ENCODE measurements at regions not wholly inside any gene's neighbourhood (a gene's known extent, or its start where the extent isn't known, plus 50 kb on each side); places are given as distances from the start of the nearest gene placed in this dataset.

DNA sequence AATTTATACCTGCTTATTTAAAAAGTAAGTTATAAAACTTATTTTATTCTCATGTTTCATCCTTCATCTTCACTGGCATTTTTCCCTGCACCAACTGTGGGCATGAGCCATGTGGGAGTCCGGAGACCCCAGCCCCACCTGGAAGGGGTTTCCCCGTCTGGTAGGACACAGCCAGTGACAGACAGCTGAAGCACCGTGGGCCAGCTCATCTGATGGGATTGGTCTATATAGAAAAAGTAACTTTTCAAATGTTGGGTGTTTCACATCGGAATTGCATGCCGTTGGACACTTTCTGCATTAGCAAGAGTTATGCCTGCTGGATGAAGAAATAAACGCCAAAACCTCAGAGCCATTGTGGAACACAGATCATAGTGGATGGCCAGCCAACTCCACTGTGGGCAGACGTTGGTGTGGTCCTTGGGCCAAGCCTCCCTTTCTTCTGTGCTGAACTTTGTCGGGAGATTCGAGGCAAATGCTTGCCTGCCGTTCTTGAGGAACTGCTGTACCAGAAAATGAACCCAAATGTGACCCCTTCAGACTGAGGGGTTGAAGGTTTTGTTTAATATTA lies 1329.3 kb downstream of the TBC1D22A start:
- DNase-seq (ENCODE audit: low read depth in 2 of 2): no peak

DNA sequence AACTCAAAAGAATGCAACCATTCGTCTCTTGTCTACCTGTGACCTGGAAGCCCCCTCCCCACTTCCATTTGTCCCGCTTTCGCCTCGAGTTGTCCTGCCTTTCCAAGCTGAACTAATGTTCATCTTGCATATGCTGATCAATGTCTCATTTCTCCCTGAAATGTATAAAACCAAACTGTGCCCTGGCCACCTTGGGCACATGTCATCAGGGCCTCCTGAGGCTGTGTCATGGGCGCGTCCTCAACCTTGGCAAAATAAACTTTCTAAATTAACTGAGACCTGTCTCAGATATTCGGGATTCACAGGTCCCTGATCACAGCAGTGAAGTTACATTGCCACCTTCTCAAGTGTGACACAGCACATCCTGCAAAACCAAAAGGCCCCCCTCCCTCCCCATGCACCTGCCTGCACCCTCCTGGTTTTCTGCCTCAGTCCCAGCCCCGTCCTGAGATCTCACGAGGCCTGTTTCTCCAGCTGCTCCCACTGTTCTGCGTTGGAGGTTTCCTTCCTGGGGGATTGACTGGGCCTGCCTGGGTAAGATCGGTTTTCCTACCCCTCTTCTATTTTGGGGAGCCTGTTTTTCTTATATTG lies 1328.7 kb downstream of the TBC1D22A start:
- DNase-seq (ENCODE audit: low read depth in 2 of 2): no peak

DNA sequence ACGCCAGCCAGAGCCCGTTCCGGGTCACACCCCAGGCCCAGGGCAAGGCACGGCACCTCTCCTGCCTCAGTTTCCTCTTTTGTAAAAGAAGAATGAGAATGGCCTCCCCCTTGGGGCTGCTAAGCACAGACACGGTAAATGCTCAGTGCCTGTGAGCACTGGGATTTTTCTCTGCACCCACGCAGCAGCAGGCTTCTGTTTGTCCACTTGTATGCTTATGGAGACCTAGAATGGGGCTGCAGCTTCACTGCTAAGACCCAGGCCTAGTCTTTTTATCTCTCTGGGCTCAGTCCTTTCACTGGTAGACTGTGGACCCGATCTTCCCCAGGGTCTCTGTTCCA lies 1327.9 kb downstream of the TBC1D22A start:
- no peak for DNase-seq (ENCODE audit: low read depth in 2 of 2)

DNA sequence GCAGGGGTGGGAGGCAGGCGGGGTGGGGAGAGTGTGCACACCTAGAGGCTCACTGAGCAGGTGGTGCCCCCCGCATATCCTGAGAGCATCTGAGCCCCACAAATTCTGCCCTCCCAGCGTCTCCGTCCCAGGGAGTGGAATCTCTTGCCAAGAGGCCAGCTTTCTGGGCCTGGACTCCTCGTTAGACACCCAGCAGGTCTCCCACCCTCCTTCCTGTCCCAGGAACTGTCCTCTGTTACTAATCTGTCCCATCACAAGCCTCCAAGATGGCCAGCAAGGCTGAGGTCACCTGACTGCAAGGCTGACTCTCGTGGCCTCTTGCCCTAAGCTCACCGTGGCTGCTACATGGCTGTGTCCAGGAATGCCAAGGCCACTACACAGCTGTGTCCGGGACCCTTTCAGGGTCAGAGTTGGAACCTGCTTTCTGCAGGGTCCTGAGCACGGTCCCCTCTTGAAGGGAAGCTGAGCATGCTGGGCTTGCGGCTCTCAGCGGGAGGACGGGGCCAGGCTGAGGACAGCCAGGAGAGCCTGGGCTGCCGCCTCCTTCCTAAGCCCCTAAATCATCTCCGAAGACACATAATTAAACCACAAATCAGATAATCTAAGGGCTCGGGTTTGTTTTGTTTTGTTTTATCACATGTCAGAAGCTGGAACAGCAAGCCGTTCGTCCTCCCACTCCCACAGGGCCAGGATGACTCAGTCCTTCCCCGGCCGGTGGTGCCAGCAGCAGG lies 1327.3 kb downstream of the TBC1D22A start:
- no peak for DNase-seq (ENCODE audit: low read depth in 2 of 2)

DNA sequence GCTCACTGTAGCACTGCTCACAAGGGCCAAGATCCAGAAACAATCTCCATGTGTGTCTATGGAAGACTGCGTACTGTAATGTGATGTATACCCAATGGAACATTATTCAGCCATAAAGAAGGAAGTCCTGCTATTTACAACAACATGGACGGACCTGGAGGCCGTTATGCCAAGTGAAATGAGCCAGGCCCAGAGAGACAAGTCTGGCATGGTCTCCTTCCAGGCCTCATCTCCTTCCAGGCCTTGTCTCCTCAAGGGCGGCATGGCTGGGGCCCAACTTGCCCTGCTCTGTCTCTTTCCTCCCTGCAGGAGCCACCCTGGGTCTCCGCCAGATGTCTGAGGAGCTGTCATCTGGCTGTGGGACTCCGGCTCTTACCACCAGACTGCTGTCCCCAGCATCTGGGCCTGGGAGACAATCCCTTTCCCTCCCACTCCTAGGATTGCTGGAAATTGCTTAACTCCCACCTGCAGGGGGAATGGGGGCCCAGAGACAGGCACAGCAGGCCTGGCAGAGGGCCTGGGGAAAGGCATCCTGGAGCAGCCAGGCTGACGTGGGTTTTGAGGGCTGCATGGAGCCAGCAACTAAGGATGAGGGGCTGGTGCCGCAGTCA lies 1326.6 kb downstream of the TBC1D22A start:
- no peak for DNase-seq (ENCODE audit: low read depth in 2 of 2)

DNA sequence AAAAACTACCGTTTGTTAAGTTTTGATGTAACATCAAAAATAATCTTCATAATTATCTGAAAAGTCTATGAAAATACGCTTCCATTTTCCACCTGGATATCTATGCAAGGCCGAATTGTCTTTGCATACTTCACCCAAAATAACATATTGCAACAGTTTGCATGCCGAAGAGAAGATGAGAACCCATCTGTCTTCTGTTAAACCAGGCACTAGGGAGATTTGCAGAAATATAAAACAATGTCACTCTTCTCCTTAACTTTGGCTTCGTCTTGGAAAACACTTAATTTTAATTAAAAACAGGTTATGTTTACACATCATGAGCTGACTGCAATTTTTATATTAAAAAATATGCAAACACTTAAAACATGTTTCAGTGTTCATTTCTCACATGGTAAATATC lies 1325.8 kb downstream of the TBC1D22A start:
- DNase-seq (ENCODE audit: low read depth in 2 of 2): no peak

DNA sequence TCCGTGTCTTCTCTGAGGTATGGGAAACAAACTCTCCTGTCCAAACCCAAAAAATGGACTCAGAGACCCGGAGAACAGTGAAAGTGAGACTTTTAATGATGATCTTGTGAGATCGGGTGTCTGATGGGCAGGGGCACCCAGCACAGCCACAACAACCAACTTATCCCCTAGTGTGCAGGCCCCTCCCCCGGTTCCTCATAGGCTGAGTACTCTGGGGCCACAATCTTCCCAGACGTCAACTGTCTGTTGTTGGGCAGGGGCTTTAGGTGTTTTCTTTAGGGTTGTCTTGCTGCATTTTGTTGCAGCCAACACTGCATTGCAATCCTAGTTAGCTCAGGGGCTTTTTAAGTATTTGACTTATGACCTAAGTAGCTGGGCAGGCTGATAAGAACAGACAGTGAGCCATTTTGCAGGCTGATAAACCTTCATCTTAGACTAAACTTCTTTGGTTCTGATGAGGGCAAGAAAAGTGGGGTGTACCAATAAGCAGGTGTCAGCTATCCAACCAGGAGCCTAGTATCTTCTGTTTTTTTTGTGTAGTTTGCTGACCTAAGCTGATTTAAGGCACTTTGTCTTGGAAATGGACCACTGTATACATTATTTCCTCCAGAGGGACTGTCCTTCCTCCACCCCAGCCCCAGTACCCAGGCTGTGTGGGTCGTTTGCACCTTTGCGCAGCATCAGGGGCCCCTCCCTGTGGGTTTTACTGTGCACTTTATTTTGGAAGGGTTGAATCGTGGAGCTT lies 1323.6 kb downstream of the TBC1D22A start:
- no peak for DNase-seq (ENCODE audit: low read depth in 2 of 2)

DNA sequence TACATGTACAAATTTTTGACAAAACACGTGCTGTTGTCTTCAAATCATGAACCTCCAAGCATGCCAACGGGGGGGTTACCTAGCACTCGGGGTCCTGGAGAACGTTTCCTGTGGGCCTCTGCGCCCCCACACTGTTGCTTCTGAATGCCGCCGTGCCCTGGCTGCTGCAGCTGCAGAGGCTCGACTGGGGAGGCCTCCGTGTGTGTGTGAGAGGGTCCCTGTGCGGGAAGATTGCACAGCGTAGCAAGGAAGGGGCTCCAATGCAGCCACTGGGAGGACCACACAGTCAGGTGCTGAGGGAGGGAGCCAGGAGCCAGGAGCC lies 1322.2 kb downstream of the TBC1D22A start:
- DNase-seq (ENCODE audit: low read depth in 2 of 2): no peak

DNA sequence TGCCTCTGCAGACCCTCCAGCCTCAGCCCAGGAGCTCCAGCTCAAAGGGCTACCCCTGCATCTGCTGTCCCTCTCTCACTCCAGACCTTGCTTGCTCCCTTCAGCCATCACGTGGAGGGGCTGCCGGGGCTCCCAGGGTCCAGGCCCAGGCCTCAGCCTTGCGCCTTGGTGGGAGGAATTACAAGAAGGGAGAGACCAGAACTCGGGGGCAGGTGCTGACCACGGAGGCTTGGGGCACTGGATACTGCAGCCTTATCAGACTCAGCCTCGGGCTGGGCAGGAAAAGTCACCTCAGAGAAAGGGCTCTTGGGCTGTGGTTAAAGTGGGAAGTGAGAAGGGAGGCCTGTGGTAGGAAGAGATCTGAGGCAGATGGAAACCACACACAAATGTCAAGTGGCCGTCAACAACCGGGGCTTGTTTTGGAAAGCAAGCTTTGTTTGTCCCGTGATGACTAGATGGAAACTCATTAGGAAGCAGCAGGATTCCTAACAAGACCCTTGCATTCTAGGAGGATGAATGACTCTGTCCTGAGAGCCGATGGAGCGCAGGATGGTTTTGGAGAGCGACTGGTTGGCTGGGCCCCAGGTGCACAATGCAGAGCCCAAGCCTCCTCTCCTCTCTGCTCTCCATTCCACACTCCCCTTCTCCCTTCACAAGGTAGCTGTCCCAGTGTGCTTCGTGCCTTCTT lies 1321.7 kb downstream of the TBC1D22A start:
- no peak for DNase-seq (ENCODE audit: low read depth in 2 of 2)

DNA sequence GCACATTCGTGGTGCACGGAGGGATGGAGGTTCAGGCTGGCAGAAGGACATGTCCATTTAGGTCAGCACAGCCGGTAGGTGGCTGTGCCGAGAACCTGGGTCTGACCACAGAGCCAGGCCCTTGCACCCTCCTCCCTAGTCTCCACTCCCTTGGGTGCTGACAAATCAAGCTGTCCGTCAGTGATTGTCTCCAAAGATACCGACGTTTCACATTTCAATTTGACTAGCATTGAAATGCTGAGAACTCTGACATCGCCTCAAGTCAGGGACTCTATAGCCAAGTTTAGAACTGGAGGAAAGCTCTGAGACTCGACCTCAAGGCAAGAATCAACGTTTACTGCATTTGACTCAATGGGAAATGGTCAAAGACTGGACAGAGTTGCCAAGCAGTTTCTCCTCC lies 1321.1 kb downstream of the TBC1D22A start:
- no peak for DNase-seq (ENCODE audit: low read depth in 2 of 2)

DNA sequence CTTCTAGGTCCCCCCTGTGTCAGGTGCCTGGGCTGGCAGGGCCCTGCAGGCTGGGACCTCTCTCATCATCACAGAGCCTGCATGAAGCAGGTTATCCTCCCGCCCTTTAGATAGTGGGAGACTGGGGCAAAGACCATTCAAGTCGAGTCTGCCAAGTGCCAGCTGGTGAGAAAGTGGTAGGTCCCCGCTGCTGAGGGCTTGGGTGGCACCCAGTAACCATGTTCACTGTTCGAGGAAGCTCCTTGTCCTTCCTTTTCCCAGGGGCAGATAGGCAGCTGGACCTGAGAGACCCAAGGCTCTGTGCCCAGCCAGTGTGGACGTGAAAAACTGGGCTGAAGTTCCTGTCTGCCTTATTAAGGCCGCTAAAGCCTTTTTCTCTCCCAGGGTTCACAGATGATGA lies 1319.8 kb downstream of the TBC1D22A start:
- DNase-seq (ENCODE audit: low read depth in 2 of 2): no peak

DNA sequence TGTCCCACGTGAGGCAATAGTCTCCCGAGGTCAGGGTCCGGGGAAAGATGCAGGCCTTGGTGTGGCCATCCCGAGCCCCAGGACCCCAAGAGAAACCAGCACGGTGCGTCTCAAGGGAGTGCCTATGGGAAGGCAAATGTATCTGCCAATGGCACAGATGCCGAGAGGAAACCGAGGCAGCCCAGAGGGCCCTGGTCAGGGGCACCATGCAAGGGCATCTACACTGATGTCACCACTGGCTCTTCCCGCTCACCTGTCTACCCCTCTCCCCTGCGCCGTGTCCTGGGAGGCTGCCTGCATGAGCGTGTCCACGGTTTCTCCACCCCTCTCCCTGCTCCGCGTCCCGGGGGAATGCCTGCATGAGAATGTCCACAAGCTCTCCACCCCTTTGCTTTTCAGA lies 1318.8 kb downstream of the TBC1D22A start:
- no peak for DNase-seq (ENCODE audit: low read depth in 2 of 2)

DNA sequence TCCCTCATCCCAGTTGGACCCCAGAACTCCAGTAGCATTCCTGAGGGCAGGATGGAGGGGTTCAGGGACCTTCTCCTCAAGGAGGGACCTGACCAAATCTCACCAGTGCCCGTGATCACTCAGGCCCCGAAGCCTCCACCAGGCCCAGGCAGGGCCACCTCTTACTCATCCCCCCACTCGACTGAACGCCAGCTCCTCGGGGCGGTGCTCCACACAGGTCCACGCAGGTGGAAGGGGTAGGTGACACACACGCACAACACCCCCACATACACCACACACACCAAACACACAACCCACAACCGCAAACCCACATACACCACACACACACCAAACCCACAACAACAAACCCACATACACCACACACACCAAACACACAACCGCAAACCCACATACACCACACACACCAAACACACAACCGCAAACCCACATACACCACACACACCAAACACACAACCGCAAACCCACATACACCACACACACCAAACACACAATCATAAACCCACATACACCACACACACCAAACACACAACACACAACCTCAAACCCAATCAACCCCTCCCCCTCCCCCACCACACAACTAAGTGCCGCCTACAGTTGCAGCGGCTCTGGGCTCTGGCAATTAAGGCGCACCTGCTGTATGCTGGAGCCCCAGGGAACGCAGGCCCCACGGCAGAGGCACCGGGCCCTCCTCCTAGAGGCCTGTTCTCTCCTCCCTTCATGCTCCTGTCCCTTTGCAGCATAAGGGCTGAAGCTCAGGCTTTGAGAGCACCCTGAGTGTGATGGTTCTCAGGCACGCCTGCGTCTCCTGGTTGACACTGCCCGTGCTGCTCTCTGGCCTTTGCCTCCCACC lies 1318.1 kb downstream of the TBC1D22A start:
- DNase-seq (ENCODE audit: low read depth in 2 of 2): no peak

DNA sequence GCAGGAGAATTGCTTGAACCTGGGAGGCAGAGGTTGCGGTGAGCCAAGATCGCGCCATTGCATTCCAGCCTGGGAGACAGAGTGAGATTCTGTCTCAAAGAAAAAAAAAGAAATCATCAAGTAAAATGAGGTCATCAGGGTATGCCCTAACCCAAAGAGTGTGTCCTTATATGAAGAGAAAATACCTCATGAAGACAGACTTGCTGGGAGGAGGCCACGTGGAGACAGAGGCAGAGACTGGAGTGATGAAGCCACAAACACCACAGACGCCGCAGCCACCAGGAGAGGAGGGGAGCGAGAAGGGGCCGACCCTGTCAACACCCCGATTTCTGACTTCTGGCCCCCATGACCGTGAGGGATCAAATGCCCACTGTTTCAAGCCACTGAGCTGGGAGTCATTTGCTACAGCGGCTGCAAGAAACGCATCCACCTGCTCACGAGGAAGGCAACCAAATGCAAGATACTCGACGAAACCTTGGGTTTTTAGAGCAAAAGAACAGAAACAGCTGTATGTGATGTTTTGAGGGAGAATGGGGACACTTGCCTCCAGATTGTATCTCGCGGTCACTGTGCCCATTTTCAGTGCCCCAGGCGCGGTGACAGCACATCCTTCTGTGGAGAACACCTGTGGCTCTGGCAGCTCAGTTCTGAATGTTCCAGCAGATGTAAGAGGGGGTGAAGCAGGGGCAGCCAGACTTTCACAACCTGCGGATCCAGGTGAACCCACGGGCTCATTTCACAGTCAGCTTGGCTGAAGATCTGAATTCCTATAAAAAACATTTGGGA lies 1317.2 kb downstream of the TBC1D22A start:
- no peak for DNase-seq (ENCODE audit: low read depth in 2 of 2)

DNA sequence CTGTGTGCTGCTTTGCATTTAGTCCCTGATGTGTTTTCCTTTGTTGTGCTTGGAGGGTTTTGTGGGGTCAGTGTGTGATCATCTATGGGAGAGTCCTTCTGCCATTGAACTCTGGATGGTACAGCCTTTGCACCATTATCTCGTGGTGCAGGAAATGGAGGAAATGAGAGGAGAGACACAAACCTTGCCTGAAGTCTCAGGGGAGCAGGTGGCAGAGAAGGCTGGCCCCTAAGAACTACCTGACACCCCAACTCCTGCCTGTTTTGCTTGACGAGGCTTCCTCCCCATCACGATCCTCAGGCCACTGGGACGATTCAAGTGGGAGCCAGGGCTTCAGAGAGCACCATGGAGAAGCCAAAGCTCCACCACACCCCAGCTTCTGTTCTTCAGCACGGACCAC lies 1316.4 kb downstream of the TBC1D22A start:
- no peak for DNase-seq (ENCODE audit: low read depth in 2 of 2)

DNA sequence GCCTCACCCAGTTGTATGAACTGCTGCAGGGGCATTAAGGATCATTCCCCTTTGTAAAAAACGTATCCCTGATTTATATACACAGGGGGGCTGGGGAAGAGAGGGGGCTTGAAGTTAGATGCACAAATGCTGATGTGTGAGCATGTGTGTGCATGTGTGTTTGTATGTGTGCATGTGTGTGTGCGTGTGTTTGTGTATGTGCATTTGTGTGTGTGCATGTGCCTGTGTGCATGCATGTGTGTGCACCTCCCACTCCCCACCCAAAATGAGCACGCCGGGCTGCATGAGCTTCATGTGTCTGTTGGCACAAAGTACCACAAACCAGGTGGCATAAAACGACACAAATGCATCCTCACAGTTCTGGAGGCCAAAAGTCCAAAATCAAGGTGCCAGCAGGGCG lies 1315.2 kb downstream of the TBC1D22A start:
- no peak for DNase-seq (ENCODE audit: low read depth in 2 of 2)

DNA sequence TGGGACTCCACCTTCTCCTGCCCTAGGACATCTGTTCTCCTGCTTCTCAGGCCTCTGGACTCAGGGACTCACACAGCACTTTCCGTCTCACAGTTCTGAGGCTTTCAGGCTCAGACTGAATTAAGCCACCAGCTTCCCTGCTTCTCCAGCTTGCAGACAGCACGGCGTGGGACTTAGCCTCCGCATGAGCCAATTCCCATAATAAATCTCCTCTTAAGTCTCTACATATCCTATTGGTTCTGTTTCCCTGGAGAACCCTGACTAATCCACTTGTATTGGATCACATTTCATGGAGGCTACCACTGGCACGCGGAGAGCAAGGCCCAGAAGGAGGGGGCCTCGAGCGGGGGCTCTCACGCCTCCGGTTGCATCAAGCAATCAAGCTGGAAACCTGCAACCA lies 1313.6 kb downstream of the TBC1D22A start:
- no peak for DNase-seq (ENCODE audit: low read depth in 2 of 2)

DNA sequence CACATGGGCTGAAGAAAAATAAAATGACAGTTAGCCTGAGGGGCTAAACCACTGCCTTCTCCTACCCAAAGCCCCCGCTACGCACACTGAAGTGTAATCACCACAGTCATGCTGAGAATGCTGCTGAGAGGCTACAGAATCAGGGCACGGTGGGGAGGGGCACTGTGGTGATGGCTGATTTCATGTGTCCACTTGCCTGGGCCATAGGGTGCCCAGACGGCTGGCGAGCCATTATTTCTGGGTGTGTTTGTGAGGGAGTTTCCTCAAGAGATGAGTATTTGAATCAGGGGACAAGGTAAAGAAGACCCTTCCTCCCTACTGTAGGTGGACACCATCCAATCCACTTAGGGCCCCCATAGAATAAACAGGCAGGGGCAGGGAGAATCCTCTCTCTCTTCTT lies 1313.2 kb downstream of the TBC1D22A start:
- no peak for DNase-seq (ENCODE audit: low read depth in 2 of 2)

DNA sequence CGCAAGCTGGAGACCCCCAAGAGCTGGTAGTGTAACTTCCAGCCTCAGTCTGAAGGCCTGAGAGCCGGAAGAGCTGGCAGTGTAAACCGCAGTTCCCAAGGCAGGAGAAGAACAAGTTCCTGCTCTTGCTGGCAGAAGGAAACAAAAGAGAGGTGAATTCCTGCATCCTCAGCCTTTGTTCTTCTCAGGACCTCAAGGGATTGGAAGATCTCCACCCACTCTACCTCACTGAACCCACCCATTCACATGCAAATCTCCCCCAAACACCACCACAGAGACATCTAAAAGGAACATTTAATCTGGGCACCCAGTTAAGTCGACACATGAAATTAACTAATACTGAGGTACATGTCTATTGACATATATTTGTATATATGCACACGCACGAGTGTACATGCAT lies 1310.3 kb downstream of the TBC1D22A start:
- DNase-seq (ENCODE audit: low read depth in 2 of 2): no peak

DNA sequence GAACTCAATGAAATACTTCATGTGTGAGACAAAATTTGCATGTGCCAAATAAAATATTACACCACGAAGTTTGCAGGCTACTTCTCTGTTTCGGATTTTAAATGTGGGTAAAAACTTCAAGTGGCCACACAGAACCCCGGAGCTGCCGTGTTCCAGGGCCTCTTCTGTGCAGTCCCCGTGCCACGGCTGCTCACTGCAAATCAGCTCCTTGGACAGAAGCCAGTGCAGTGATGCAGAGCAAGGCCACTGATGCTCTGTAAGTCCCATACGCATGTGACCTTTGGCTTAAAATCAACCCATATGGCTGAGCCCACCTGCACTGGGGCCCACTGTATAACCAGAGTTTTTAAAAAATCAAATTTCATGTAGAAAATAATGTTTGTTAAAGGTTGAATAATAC lies 1309.4 kb downstream of the TBC1D22A start:
- no peak for DNase-seq (ENCODE audit: low read depth in 2 of 2)
